ENCODE measurements at regions not wholly inside any gene's neighbourhood (a gene's known extent, or its start where the extent isn't known, plus 50 kb on each side); places are given as distances from the start of the nearest gene placed in this dataset.

DNA sequence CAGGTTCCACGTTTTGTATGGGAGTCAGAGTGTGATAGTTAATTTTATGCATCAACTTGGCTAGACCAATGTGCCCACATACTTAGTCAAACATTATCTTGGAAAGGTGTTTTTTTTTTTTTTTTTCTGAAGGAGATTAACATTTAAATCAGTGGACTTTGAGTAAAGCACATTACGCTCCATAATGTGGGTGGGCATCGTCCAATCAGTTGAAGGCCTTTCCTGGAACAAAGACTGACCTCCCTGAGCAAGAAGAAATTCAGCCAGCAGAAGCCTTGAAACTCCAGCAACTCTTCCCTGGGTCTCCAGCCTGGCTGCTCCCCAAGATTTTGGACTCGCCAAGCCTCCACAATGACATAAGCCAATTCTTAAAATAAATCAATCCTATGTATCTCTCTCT, 711.4 kb downstream of the MTRR start:
- intact Hi-C loops (cut with DNase I) = no loop called here
- no peak overlapping the region for H3K4me3 ChIP-seq
- DNase-seq = no peak
- TF ChIP-seq, protein P1, sequence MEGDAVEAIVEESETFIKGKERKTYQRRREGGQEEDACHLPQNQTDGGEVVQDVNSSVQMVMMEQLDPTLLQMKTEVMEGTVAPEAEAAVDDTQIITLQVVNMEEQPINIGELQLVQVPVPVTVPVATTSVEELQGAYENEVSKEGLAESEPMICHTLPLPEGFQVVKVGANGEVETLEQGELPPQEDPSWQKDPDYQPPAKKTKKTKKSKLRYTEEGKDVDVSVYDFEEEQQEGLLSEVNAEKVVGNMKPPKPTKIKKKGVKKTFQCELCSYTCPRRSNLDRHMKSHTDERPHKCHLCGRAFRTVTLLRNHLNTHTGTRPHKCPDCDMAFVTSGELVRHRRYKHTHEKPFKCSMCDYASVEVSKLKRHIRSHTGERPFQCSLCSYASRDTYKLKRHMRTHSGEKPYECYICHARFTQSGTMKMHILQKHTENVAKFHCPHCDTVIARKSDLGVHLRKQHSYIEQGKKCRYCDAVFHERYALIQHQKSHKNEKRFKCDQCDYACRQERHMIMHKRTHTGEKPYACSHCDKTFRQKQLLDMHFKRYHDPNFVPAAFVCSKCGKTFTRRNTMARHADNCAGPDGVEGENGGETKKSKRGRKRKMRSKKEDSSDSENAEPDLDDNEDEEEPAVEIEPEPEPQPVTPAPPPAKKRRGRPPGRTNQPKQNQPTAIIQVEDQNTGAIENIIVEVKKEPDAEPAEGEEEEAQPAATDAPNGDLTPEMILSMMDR (IDR thresholded peaks at IDR 0.05) = no peak
- H3K4me1 ChIP-seq = no peaks in the 10 kb centered on the region
- no peak overlapping the region for H3K27ac ChIP-seq
- no peak for ATAC-seq
- no peaks in the 10 kb centered on the region for H3K36me3 ChIP-seq
- no peaks in the 10 kb centered on the region for H3K27me3 ChIP-seq
- H3K9me3 ChIP-seq = no peaks in the 10 kb centered on the region

DNA sequence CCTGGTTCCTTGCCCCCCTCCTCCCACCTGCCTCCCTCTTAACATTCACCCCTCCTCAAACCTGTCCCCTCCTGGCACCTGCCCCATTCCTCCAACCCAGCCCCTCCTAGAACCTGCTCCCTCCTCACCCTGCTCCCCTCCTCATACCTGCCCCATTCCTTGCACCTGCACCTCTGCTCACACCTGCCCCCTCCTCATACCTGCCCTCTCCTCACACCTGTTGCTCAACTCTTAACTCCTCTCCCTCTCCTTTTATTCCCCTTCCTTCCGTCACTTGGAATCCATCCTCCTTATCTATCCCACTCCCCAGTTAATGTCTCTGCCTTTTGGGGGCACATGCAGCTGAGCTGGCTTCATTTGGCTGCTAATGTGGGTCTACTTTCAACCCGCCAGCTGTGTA, 712.1 kb downstream of the MTRR start:
- no peak overlapping the region for H3K27ac ChIP-seq
- no peaks in the 10 kb centered on the region for H3K27me3 ChIP-seq
- intact Hi-C loops (cut with DNase I) = no loop called here
- no peak for DNase-seq
- TF ChIP-seq, protein P1 (IDR thresholded peaks at IDR 0.05) = no peak
- H3K4me1 ChIP-seq = no peaks in the 10 kb centered on the region
- ATAC-seq = no peak
- H3K9me3 ChIP-seq = no peaks in the 10 kb centered on the region
- H3K36me3 ChIP-seq = no peaks in the 10 kb centered on the region
- no peak overlapping the region for H3K4me3 ChIP-seq

DNA sequence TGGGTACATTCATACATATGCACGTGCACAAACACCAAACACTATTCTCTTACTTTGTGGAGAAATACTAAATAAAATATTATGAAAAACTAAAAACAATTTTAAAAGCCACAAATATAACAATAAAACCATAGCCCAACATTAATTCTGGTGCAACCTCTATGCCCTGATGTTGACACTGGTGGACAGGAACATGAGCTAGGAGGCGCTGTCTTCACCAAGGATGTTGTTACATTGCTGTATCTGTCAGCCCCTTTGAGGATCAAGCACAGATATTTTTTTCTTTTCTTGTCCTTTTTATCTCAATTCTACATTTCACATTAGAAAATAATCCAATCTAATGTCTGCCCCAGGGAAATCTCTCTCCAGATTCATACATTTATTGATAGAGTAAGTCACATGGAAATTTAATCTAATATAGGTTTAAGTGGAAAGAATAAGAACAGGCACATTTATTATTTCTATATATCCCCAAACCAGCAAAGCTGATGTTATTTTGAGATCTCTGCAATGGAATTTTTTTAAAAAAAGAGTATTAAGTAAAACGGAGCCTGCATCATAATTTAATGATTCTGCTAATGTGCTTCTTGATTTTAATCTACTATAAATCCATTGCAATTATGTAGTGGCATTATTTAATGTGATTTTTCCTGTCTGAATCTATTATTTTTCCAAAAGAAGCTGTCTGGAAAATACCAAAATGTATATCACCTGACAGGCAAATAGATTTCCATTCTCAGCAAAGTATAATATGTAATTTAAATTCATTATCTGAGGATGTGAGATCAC, 716.5 kb downstream of the MTRR start:
- peaks cover 0 to 4% of the 10 kb centered on the region in 2 donors for H3K9me3 ChIP-seq
- no peaks in the 10 kb centered on the region for H3K4me1 ChIP-seq
- ATAC-seq (no peak), DNase-seq (no peak)
- H3K27me3 ChIP-seq = no peaks in the 10 kb centered on the region
- H3K4me3 ChIP-seq = no peak overlapping the region
- no peak overlapping the region for H3K27ac ChIP-seq
- intact Hi-C loops (cut with DNase I) = no loop called here
- no peaks in the 10 kb centered on the region for H3K36me3 ChIP-seq
- TF ChIP-seq, protein P1 (IDR thresholded peaks at IDR 0.05) = no peak

DNA sequence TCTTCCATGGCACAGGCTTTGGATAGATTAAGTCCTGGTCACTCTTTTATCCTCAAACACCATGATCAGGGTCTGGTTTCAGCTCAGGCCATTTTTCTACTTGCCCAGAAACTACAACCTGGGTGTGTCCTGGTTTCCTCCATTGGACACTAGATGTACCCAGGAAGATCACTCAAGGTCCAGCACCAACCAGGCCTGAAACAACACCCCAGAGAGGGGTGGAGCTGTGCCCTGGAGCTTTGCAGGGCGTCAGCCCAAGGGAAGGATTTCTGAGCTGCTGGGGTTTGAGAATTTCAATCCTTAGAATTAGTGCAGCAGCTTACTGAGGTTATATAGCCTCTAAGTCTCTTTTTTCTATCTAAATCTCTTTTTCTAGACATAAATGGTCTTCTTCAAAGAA, 722.0 kb downstream of the MTRR start:
- Histone ChIP-seq H3K9me3 (peaks cover 0 to 4% of the 10 kb centered on the region in 2 donors), H3K4me1 (no peaks in the 10 kb centered on the region), H3K36me3 (no peaks in the 10 kb centered on the region), H3K27me3 (no peaks in the 10 kb centered on the region), H3K27ac (no peak overlapping the region), H3K4me3 (no peak overlapping the region)
- intact Hi-C loops (cut with DNase I) = no loop called here
- DNase-seq (no peak), ATAC-seq (no peak)
- TF ChIP-seq, protein P1 (IDR thresholded peaks at IDR 0.05) = no peak

DNA sequence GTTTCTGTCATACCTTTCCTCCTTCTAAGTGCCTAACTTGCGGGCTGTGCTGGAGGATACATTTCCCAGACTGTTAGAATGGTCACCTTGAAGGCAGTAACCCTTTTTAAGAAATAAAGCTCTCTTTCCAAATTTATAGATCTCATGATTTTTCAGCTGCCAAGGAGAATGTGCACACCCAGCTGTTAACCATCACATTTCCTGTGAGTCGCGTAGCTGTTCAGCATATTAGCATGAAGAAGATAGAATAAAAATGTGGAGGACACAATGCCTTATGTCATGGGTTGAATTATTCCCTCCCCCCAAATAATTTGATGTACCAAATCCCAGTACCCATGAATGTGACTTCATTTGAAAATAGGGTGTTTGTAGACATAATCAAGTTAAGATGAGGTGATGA, 729.4 kb downstream of the MTRR start:
- no peaks in the 10 kb centered on the region for H3K9me3 ChIP-seq
- H3K4me1 ChIP-seq = no peaks in the 10 kb centered on the region
- DNase-seq (peak in 1 of 4 donors; percentile 7), ATAC-seq (no peak)
- no peak overlapping the region for H3K27ac ChIP-seq
- intact Hi-C loops (cut with DNase I) = no loop called here
- H3K4me3 ChIP-seq = no peak overlapping the region
- no peaks in the 10 kb centered on the region for H3K36me3 ChIP-seq
- no peaks in the 10 kb centered on the region for H3K27me3 ChIP-seq
- TF ChIP-seq, protein P1 (IDR thresholded peaks at IDR 0.05) = no peak

All from left lung (tissue), 4 donors.